Skeletal muscle tissue (tissue), 3 donors: ENCODE measurements at regions not wholly inside any gene's neighbourhood (a gene's known extent, or its start where the extent isn't known, plus 50 kb on each side); places are given as distances from the start of the nearest gene placed in this dataset.

Source experiments
- H3K27ac ChIP-seq: one replicate; pipeline ENCODE4 v1.7.0; 2013; ENCODE audit warnings: mild to moderate bottlenecking, low read depth, low read length, inconsistent platforms
- H3K27me3 ChIP-seq, 3 donors: one replicate each; pipeline ENCODE4 v1.7.0; 2013; ENCODE audit warnings: low read length in 3 of 3; ENCODE audit not compliant: control insufficient read depth in 3 of 3, insufficient read depth in 3 of 3
- H3K36me3 ChIP-seq, 3 donors: one replicate each; pipeline ENCODE4 v1.7.0; 2013; ENCODE audit warnings: low read length in 3 of 3; ENCODE audit not compliant: control insufficient read depth in 3 of 3, insufficient read depth in 3 of 3
- H3K4me1 ChIP-seq, 3 donors: one replicate each; pipeline ENCODE4 v1.7.0; 2013; ENCODE audit warnings: low read length in 3 of 3, mild to moderate bottlenecking in 3 of 3; ENCODE audit not compliant: control insufficient read depth in 3 of 3, insufficient read depth in 3 of 3
- H3K4me3 ChIP-seq, 3 donors: one replicate each; pipeline ENCODE4 v1.7.0; 2013; ENCODE audit warnings: low read length in 3 of 3
- H3K9ac ChIP-seq, 3 donors: one replicate each; pipeline ENCODE4 v1.7.0; 2013; ENCODE audit warnings: low read length in 3 of 3, mild to moderate bottlenecking in 3 of 3, moderate library complexity in 2 of 3, low read depth in 1 of 3
- H3K9me3 ChIP-seq, 3 donors: one replicate each; pipeline ENCODE4 v1.7.0; 2013; ENCODE audit warnings: low read length in 3 of 3; ENCODE audit not compliant: control insufficient read depth in 3 of 3
- donor health status: Osteomylitis.

DNA sequence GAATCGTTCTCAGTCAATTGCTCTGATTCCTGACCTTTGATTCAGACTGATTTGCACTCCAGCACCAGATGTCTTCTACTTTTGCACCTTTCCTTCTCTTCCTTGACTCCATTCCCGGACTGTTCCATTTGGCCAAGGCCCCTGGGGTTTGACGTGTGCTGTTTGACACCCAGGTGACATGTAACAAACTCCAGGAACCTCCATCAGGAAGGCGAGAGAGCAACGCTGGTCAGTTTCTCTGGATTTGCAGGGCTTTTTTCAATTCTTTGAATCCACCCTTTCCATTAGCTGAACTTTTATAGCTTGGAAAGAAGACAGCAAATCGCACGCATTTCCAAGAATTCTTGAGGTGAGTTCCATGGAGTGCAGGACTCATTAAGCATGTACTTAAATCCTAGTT is 98.4 kb upstream of the FOXF1 start:
- H3K27ac ChIP-seq, result no peak overlapping the region

DNA sequence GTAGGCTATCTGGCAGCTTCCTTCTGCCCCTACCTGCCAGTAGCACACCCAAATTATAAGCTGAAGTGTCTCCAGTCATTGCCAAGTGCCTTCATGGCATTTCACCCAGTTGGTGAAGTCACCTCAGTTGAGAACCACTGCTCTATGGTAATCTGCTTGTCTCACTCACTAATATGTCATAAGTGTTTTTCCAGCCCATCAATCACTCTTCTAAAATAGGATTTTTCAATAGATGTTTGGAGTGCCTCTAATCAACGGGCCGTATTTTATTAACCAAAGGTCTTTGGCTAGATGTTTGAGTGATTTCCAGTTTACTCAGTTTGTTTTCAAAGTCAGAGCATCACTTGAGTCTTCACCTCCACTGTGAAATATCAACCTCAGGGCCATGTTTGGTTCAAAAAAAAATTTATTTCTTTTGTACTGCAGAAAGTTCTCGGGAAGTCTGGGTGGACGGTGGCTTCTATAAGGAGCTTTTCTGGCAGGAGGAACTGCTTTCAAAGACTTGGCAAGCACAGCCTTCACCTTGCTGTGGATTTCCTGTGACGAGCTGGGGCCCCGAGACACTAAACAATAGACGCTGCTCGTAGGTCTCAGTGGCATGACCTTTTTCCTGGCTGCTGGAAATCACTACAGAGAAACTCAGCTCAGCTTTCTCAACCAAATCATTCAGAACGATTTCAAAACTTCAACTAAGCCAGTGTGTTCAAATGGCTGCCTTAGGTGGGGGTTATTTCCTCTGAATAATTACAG is 95.2 kb upstream of the FOXF1 start:
- Histone ChIP-seq H3K4me3 (no peak overlapping the region), H3K4me1 (no peaks in the 10 kb centered on the region), H3K9ac (no peak overlapping the region), H3K9me3 (peaks cover 6 to 11% (median 7%) of the 10 kb centered on the region in 3 donors), H3K36me3 (no peaks in the 10 kb centered on the region), H3K27me3 (peaks cover 0 to 4% (median 0%) of the 10 kb centered on the region in 3 donors), H3K27ac (peak overlapping the region; percentile 56)

More for the DNA sequence above, 98.4 kb upstream of the FOXF1 start:
- Histone ChIP-seq H3K36me3 (no peaks in the 10 kb centered on the region), H3K9me3 (peaks cover 3 to 11% (median 8%) of the 10 kb centered on the region in 3 donors), H3K9ac (no peak overlapping the region), H3K4me3 (no peak overlapping the region), H3K4me1 (no peaks in the 10 kb centered on the region), H3K27me3 (peaks cover 14 to 23% (median 14%) of the 10 kb centered on the region in 3 donors)

DNA sequence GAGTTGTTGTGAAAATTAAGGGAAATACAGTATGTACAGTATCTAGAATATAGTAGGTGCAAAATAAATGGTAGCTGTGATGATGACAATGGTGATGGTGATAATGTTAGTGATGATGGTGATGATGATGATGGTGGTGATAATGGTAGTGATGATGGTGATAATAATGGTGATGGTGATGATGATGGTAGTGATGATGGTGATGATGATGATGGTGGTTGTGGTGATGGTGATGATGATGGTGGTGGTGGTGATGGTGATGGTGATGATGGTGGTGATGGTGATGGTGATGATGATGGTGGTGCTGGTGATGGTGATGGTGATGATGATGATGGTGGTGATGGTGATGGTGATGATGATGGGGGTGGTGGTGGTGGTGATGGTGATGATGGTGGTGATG is 91.3 kb upstream of the FOXF1 start:
- Histone ChIP-seq H3K36me3 (no peaks in the 10 kb centered on the region), H3K4me1 (peaks cover 0 to 2% (median 0%) of the 10 kb centered on the region in 3 donors), H3K4me3 (no peak overlapping the region), H3K27me3 (peaks cover 0 to 9% (median 8%) of the 10 kb centered on the region in 3 donors), H3K27ac (no peak overlapping the region), H3K9ac (no peak overlapping the region), H3K9me3 (peaks cover 2 to 11% (median 6%) of the 10 kb centered on the region in 3 donors)

DNA sequence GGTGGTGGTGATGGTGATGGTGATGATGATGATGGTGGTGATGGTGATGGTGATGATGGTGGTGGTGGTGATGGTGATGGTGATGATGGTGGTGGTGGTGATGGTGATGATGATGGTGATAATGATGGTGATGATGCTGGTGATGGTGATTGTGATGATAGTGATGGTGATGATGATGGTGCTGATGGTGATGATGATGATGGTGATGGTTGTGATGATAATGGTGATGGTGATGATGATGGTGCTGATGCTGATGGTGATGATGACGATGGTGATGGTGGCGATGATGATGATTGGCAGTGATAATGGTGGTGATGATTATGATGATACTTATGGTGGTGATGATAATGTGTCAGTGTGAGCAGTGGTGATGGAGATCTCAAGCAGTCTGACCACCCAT is 90.8 kb upstream of the FOXF1 start:
- H3K36me3 ChIP-seq, result no peaks in the 10 kb centered on the region
- peaks cover 0 to 2% (median 0%) of the 10 kb centered on the region in 3 donors for H3K4me1 ChIP-seq
- H3K27ac ChIP-seq, result no peak overlapping the region
- peaks cover 2 to 10% (median 8%) of the 10 kb centered on the region in 3 donors for H3K27me3 ChIP-seq
- H3K9ac ChIP-seq, result no peak overlapping the region
- no peak overlapping the region for H3K4me3 ChIP-seq
- H3K9me3 ChIP-seq, result peaks cover 2 to 11% (median 6%) of the 10 kb centered on the region in 3 donors

DNA sequence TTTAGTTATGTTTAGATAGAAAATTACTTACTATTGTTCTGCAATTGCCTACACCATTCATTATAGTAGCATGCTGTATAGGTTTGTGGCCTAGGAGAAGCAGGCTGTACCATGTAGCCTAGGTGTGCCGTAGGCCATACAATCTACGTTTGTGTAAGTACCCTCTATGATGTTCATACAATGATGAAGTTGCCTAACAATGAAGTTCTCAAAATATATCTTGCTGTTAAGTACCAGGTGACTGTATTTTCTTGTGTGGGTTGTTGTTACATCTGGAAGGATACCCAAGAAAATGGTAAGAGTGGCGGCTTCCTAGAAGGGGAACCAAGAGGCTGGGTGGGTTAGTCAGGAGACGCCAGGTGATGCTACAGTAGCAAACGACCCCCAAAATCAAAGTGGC is 88.3 kb upstream of the FOXF1 start:
- H3K9me3 ChIP-seq, result peaks cover 2 to 11% (median 6%) of the 10 kb centered on the region in 3 donors
- H3K27me3 ChIP-seq, result peaks cover 8 to 27% (median 15%) of the 10 kb centered on the region in 3 donors
- H3K9ac ChIP-seq, result no peak overlapping the region
- H3K4me3 ChIP-seq, result no peak overlapping the region
- H3K27ac ChIP-seq, result no peak overlapping the region
- no peaks in the 10 kb centered on the region for H3K36me3 ChIP-seq
- peaks cover 0 to 2% (median 0%) of the 10 kb centered on the region in 3 donors for H3K4me1 ChIP-seq

DNA sequence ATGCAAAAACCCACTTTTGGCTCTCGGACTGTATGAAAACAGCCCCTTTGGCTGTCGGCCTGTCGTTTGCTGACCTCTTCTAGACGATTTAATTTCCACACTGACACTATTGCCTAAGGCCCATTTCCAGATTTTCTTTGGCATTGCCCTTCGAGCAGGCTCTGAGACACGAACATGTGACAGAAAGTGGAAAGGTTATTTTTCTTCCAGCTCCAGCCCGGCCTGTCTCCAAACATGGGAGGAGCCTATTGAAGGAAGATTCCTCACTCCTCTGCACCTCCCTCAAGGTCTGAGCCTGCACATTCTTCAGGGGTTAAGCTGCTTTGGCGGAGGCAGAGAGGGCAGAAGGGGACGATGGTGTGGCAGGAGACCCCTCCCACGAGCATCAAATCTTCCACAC is 85.9 kb upstream of the FOXF1 start:
- H3K27me3 ChIP-seq, result peaks cover 12 to 38% (median 23%) of the 10 kb centered on the region in 3 donors
- H3K27ac ChIP-seq, result no peak overlapping the region
- peaks cover 2 to 11% (median 11%) of the 10 kb centered on the region in 3 donors for H3K9me3 ChIP-seq

DNA sequence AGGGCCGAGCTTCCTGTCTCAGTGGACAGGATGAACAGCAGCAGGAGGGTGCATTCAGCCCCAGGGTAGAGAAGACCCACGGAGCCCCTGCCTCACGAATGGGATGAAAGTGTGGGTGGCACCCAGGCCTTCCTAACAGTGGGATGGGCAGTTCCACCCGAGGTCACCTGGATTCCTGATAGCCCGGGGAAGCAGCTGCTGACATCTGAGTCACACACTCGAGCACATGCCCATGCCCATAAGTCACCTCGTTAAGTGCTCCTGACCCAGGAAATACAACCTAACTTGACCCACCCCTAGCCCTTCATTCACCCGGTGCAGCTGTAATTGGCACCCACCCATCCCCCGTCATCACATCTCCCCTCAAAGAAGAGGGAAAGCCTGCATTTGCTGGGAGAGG is 85.3 kb upstream of the FOXF1 start:
- H3K27me3 ChIP-seq, result peaks cover 18 to 44% (median 29%) of the 10 kb centered on the region in 3 donors
- no peak overlapping the region for H3K9ac ChIP-seq
- H3K27ac ChIP-seq, result no peak overlapping the region
- H3K9me3 ChIP-seq, result peaks cover 0 to 11% (median 11%) of the 10 kb centered on the region in 3 donors
- no peak overlapping the region for H3K4me3 ChIP-seq
- peaks cover 0 to 2% (median 0%) of the 10 kb centered on the region in 3 donors for H3K4me1 ChIP-seq
- no peaks in the 10 kb centered on the region for H3K36me3 ChIP-seq

More for the DNA sequence above, 85.9 kb upstream of the FOXF1 start:
- Histone ChIP-seq H3K4me1 (peaks cover 0 to 2% (median 0%) of the 10 kb centered on the region in 3 donors), H3K4me3 (no peak overlapping the region), H3K36me3 (no peaks in the 10 kb centered on the region), H3K9ac (no peak overlapping the region)

DNA sequence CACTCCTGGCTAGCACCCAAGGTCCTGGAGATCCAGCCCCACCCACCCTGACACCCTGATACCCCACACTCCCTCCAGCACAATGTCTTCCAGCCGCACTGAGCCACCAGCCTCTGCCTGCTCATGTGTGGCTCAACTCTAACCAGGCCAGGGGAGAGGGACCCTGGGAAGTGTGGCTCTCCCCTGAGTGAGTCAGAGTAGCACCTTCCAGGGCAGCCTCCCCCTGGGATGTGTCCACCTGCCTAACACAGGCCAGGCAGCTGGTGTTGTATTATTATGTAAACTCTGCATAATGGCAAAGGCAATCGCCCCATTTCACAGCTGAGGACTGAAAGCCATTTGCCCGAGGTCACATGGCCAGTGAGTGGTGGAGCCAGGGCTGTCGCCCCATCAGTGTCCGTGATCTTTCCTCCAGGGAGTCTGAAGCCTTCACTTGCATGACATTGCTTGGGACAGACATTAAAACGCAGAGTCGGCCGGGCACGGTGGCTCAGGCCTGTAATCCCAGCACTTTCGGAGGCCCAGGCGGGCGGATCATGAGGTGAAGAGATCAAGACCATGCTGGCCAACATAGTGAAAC is 84.2 kb upstream of the FOXF1 start:
- peaks cover 0 to 11% (median 8%) of the 10 kb centered on the region in 3 donors for H3K9me3 ChIP-seq
- peaks cover 22 to 51% (median 37%) of the 10 kb centered on the region in 3 donors for H3K27me3 ChIP-seq
- peaks cover 0 to 2% (median 0%) of the 10 kb centered on the region in 3 donors for H3K4me1 ChIP-seq
- no peak overlapping the region for H3K27ac ChIP-seq
- no peaks in the 10 kb centered on the region for H3K36me3 ChIP-seq
- no peak overlapping the region for H3K4me3 ChIP-seq
- no peak overlapping the region for H3K9ac ChIP-seq

DNA sequence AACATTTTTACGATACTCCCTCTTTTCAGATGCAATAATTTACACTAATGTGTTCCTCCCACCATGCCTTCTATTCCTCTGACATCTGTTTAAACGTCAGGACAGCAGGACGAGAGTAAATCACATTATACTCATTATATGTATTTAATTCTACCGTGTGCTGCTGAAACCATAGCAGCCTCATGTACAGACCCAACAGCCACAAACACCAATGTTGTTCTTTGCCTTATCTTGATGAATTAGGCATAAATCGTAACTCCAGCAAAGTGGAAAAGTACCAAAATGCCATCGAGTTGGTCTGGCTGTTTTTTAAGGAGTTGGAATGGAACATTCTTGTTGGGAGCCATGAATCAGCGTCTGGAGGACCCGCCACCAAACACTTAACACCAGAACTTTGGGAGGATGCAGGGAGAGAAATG is 82.9 kb upstream of the FOXF1 start:
- Histone ChIP-seq H3K9ac (no peak overlapping the region), H3K27ac (no peak overlapping the region), H3K4me3 (no peak overlapping the region), H3K4me1 (peaks cover 0 to 2% (median 0%) of the 10 kb centered on the region in 3 donors), H3K27me3 (peaks cover 29 to 62% (median 48%) of the 10 kb centered on the region in 3 donors), H3K36me3 (no peaks in the 10 kb centered on the region), H3K9me3 (peaks cover 0 to 8% (median 5%) of the 10 kb centered on the region in 3 donors)
